ENCODE measurements at regions not wholly inside any gene's neighbourhood (a gene's known extent, or its start where the extent isn't known, plus 50 kb on each side); places are given as distances from the start of the nearest gene placed in this dataset.

DNA sequence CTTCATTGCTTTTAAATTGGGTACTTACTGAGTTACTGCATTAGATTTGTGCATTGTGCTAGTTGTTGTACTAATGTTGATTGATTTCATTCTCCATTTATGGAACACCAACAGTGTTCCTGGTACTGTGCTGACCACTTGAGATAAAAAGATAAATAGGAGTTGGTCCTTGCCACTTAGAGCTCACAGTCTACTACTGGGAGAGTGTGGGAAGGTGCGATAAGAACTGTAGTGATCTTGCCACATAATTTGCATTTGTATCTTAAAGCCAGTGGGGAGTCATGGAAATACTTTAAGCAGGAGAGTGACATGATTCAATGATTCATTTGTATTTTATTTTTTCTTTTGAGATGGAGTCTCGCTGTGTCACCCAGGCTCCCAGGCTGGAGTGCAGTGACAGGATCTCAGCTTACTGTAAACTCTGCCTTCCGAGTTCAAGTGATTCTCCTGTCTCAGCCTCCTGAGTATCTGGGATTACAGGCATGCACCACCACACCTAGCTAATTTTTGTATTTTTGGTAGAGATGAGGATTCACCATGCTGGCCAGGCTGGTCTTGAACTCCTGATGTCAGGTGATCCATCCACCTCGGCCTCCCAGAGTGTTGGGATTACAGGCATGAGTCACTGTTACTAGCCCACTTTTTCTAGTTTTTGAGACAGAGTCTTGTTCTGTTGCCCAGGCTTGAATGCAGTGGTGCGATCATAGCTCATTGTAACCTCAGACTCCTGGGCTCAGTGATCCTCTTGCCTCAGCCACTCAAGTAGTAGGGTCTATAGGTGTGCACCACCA is 51.2 kb upstream of the TMEM248 start (continued):
- TF ChIP-seq PHB2 (IDR thresholded peaks at IDR 0.05; ENCODE audit: low read depth) (no peak), TCFL5 (CRISPR knock-in tag; conservative IDR thresholded peaks at IDR 0.05) (no peak), CHD4 (IDR thresholded peaks at IDR 0.05; ENCODE audit: insufficient read depth, insufficient replicate concordance, low read depth, low read length, poor library complexity, severe bottlenecking) (no peak), CC2D1A (IDR thresholded peaks at IDR 0.05) (no peak), DDX20 (tag; IDR thresholded peaks at IDR 0.05; ENCODE audit: low read depth) (no peak), ZNF12 (CRISPR knock-in tag; IDR thresholded peaks at IDR 0.05) (no peak), BRCA1 (IDR thresholded peaks at IDR 0.05) (no peak), BRCA1 (CRISPR knock-in tag; IDR thresholded peaks at IDR 0.05) (no peak), NFE2 (IDR thresholded peaks at IDR 0.05; ENCODE audit: low read depth) (peak; percentile 59), ETV5 (CRISPR knock-in tag; IDR thresholded peaks at IDR 0.05; ENCODE audit: low read depth) (no peak), GMEB1 (CRISPR knock-in tag; IDR thresholded peaks at IDR 0.05) (no peak), ZC3H11A (IDR thresholded peaks at IDR 0.05; ENCODE audit: low read depth, low read length) (no peak), ARHGAP35 (IDR thresholded peaks at IDR 0.05; ENCODE audit: partially characterized antibody) (no peak), MLLT1 (IDR thresholded peaks at IDR 0.05) (peak in 1 of 2 experiments; percentile 6; a peak in 1 of 4 replicates), POLR2B (IDR thresholded peaks at IDR 0.05; ENCODE audit: low read depth, partially characterized antibody) (no peak), MIER1 (IDR thresholded peaks at IDR 0.05; ENCODE audit: low read depth) (no peak), ZNF431 (CRISPR knock-in tag; IDR thresholded peaks at IDR 0.05) (no peak), POLR2G (IDR thresholded peaks at IDR 0.05; ENCODE audit: low read depth, low read length) (no peak), ZNF766 (CRISPR knock-in tag; conservative IDR thresholded peaks at IDR 0.05) (peak; percentile 93), HDAC3 (IDR thresholded peaks at IDR 0.05; ENCODE audit: borderline replicate concordance, partially characterized antibody) (peak; percentile 43), MAX (CRISPR knock-in tag; IDR thresholded peaks at IDR 0.05) (no peak)
- TF ChIP-seq, protein P1, sequence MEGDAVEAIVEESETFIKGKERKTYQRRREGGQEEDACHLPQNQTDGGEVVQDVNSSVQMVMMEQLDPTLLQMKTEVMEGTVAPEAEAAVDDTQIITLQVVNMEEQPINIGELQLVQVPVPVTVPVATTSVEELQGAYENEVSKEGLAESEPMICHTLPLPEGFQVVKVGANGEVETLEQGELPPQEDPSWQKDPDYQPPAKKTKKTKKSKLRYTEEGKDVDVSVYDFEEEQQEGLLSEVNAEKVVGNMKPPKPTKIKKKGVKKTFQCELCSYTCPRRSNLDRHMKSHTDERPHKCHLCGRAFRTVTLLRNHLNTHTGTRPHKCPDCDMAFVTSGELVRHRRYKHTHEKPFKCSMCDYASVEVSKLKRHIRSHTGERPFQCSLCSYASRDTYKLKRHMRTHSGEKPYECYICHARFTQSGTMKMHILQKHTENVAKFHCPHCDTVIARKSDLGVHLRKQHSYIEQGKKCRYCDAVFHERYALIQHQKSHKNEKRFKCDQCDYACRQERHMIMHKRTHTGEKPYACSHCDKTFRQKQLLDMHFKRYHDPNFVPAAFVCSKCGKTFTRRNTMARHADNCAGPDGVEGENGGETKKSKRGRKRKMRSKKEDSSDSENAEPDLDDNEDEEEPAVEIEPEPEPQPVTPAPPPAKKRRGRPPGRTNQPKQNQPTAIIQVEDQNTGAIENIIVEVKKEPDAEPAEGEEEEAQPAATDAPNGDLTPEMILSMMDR (IDR thresholded peaks at IDR 0.05 in 2 of 3, conservative IDR thresholded peaks at IDR 0.05 in 1 of 3; ENCODE audit: insufficient read depth in 2 of 3, low read depth in 1 of 3, low read length in 3 of 3), result no peak
- TF ChIP-seq, protein P2, sequence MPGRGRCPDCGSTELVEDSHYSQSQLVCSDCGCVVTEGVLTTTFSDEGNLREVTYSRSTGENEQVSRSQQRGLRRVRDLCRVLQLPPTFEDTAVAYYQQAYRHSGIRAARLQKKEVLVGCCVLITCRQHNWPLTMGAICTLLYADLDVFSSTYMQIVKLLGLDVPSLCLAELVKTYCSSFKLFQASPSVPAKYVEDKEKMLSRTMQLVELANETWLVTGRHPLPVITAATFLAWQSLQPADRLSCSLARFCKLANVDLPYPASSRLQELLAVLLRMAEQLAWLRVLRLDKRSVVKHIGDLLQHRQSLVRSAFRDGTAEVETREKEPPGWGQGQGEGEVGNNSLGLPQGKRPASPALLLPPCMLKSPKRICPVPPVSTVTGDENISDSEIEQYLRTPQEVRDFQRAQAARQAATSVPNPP (IDR thresholded peaks at IDR 0.05; ENCODE audit: borderline replicate concordance, insufficient read depth, insufficient read length), result no peak

Measured in K562 (cell line).